B cell (primary cell): ENCODE measurements at regions not wholly inside any gene's neighbourhood (a gene's known extent, or its start where the extent isn't known, plus 50 kb on each side); places are given as distances from the start of the nearest gene placed in this dataset.

Source experiments
- ATAC-seq: fragments of 200-7000 bp; cut with Tn5 transposase; one replicate; pipeline ENCODE4 v1.10.0; 2021; ENCODE audit warnings: low read depth, mild to moderate bottlenecking, moderate number of reproducible peaks, moderate library complexity
- CTCF ChIA-PET: fragments of 350-600 bp; sonication (Branson Sonifier 250); formaldehyde crosslinking; loops from one replicate; lab custom pipeline; 2021; ENCODE audit warnings: antibody characterized with exemption, inconsistent platforms; lab: Charles Lee
- POLR2A ChIA-PET: fragments of 350-600 bp; sonication (Branson Sonifier 250); formaldehyde crosslinking; loops from one replicate; lab custom pipeline; 2021; ENCODE audit warnings: antibody characterized with exemption; lab: Charles Lee
- DNase-seq: peaks from one replicate; pipeline ENCODE4 v3.0.0; 2013
- H2AFZ ChIP-seq: 2 replicates; pipeline ENCODE4 v1.6.1; 2012; ENCODE audit warnings: mild to moderate bottlenecking, low read depth, low read length; ENCODE audit not compliant: insufficient read depth, poor library complexity, severe bottlenecking
- H3K27ac ChIP-seq, 2 donors: 1 replicate in 1 of 2; 2 replicates in 1 of 2; pipeline ENCODE4 v1.5.1; 2012 to 2013; ENCODE audit warnings: low read length in 2 of 2, mild to moderate bottlenecking in 2 of 2, moderate library complexity in 1 of 2
- H3K27me3 ChIP-seq, 4 experiments: fragments of 200-600 bp in 1 of 4; sonication (generic) in 1 of 4; replicated peaks in 1 of 4; 1 replicate in 2 of 4; 2 replicates in 2 of 4; pipeline versions ENCODE4 v1.6.1 to v1.7.0; 2013 to 2016; ENCODE audit warnings: low read length in 3 of 4, mild to moderate bottlenecking in 2 of 4, mixed read lengths in 1 of 4, moderate library complexity in 1 of 4; ENCODE audit not compliant: insufficient read depth in 4 of 4, control insufficient read depth in 3 of 4; ENCODE audit errors: control extremely low read depth in 1 of 4
- H3K36me3 ChIP-seq, 2 experiments: replicated peaks in 1 of 2; 1 replicate in 1 of 2; 2 replicates in 1 of 2; pipeline versions ENCODE4 v1.6.1 to v1.7.1; 2013; ENCODE audit warnings: low read length in 1 of 2; ENCODE audit not compliant: insufficient read depth in 2 of 2, control insufficient read depth in 1 of 2; ENCODE audit errors: control extremely low read depth in 1 of 2, extremely low read depth in 1 of 2
- H3K4me1 ChIP-seq, 2 donors: fragments of 200-600 bp in 1 of 2; sonication (generic) in 1 of 2; 1 replicate in 1 of 2; 2 replicates in 1 of 2; pipeline versions ENCODE4 v1.5.1 to v1.6.1; 2013 to 2017; ENCODE audit warnings: low read length in 2 of 2; ENCODE audit not compliant: control insufficient read depth in 2 of 2, insufficient read depth in 2 of 2
- H3K4me2 ChIP-seq: replicated peaks from 2 replicates; pipeline ENCODE3; 2012; ENCODE audit warnings: mild to moderate bottlenecking, low read depth, low read length; ENCODE audit not compliant: poor library complexity, severe bottlenecking
- H3K4me3 ChIP-seq, 5 experiments: fragments of 200-600 bp in 1 of 5; sonication (generic) in 1 of 5; 1 replicate in 3 of 5; 2 replicates in 2 of 5; pipeline versions ENCODE4 v1.5.1 to v1.7.0; 2011 to 2016; ENCODE audit warnings: low read length in 4 of 5, mild to moderate bottlenecking in 4 of 5, low read depth in 2 of 5, control low read depth in 1 of 5, moderate library complexity in 1 of 5; ENCODE audit not compliant: insufficient read depth in 1 of 5; ENCODE audit errors: control extremely low read depth in 1 of 5, extremely low read depth in 1 of 5
- H3K79me2 ChIP-seq: fragments of 200-600 bp; sonication (generic); one replicate; pipeline ENCODE4 v1.6.0; 2016; ENCODE audit warnings: low read length; ENCODE audit not compliant: control insufficient read depth, insufficient read depth
- H3K9ac ChIP-seq: fragments of 200-600 bp; sonication (generic); 2 replicates; pipeline ENCODE4 v1.6.1; 2017; ENCODE audit warnings: mild to moderate bottlenecking, low read length, moderate library complexity
- H3K9me3 ChIP-seq, 3 donors: one replicate each; pipeline versions ENCODE4 v1.6.1 to v1.7.1; 2013; ENCODE audit warnings: low read length in 2 of 3; ENCODE audit not compliant: control insufficient read depth in 2 of 3, insufficient read depth in 1 of 3; ENCODE audit errors: control extremely low read depth in 1 of 3
- H4K20me1 ChIP-seq: 2 replicates; pipeline ENCODE4 v1.6.0; 2012; ENCODE audit warnings: mild to moderate bottlenecking, low read length; ENCODE audit not compliant: insufficient read depth, control insufficient read depth, poor library complexity, severe bottlenecking
- H3K27ac Mint-ChIP-seq: one replicate; pipeline ENCODE4 v1.8.0; 2021; ENCODE audit warnings: mixed read lengths
- H3K27me3 Mint-ChIP-seq: one replicate; pipeline ENCODE4 v1.8.0; 2021; ENCODE audit warnings: mixed read lengths
- H3K4me1 Mint-ChIP-seq: one replicate; pipeline ENCODE4 v1.8.0; 2021; ENCODE audit warnings: mixed read lengths
- H3K4me3 Mint-ChIP-seq: one replicate; pipeline ENCODE4 v1.8.0; 2021; ENCODE audit warnings: mixed read lengths
- H3K9me3 Mint-ChIP-seq: one replicate; pipeline ENCODE4 v1.8.0; 2022; ENCODE audit warnings: mixed read lengths; ENCODE audit not compliant: insufficient read depth
- EZH2 ChIP-seq: IDR thresholded peaks from 2 replicates; pipeline ENCODE4 v1.6.1; 2012; ENCODE audit warnings: borderline replicate concordance, low read depth, mild to moderate bottlenecking, moderate library complexity, low read length; ENCODE audit not compliant: insufficient read depth, poor library complexity, severe bottlenecking
- WGBS: methylation state at CpG from one replicate; pipeline ENCODE4 v1.1.5; 2013; ENCODE audit warnings: missing lambda C conversion rate; ENCODE audit not compliant: insufficient coverage; 5-methylcytosine and 5-hydroxymethylcytosine counted together
- intact Hi-C: fragments of 100-400 bp; cut with micrococcal nuclease; formaldehyde crosslinking; loops from one replicate; pipeline ENCODE4 v1.10.0; 2022
- TF ChIP-seq, protein P1 (sequence below): fragments of 200-600 bp; IDR thresholded peaks from one replicate; pipeline ENCODE4 v1.8.0; 2022; ENCODE audit warnings: antibody characterized with exemption, mild to moderate bottlenecking

DNA sequence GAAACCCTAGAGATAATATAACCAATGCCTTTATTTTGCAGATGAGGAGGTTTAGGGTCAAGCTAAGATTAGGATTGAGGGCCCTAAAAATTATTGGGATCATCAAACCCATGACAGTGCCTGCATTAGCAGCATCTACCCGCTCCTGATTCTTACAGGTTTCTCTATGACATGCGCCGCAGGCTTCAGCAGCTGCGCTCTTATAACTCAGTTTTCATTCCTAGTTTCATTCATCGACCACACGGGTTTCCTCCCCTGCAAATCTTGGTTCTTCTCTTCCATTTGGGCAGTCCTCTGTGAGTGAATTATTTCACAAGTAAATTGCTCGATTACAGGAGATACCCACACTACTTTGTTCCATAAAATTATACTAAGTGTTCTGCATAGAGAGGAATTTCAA is 137.2 kb downstream of the SLC24A2 start:
- CTCF ChIA-PET = no interaction called here
- H3K27ac Mint-ChIP-seq = no peak overlapping the region
- Histone ChIP-seq H2AFZ (no peak overlapping the region), H3K4me2 (no peak overlapping the region), H3K4me1 (no peaks in the 10 kb centered on the region), H3K4me3 (no peak overlapping the region), H3K9ac (no peak overlapping the region), H3K9me3 (no peaks in the 10 kb centered on the region), H3K36me3 (no peaks in the 10 kb centered on the region), H3K27ac (no peak overlapping the region), H4K20me1 (no peaks in the 10 kb centered on the region), H3K27me3 (no peaks in the 10 kb centered on the region), H3K79me2 (no peaks in the 10 kb centered on the region)
- intact Hi-C loops = no loop called here
- POLR2A ChIA-PET = no interaction called here
- no peaks in the 10 kb centered on the region for H3K9me3 Mint-ChIP-seq
- H3K4me1 Mint-ChIP-seq = no peaks in the 10 kb centered on the region
- DNase-seq (no peak), ATAC-seq (no peak)
- 97% methylated on average over 6 of the region's 7 CpGs for WGBS
- peaks cover 7% of the 10 kb centered on the region for H3K27me3 Mint-ChIP-seq
- H3K4me3 Mint-ChIP-seq = no peak overlapping the region
- no peak for TF ChIP-seq EZH2
- TF ChIP-seq, protein P1, sequence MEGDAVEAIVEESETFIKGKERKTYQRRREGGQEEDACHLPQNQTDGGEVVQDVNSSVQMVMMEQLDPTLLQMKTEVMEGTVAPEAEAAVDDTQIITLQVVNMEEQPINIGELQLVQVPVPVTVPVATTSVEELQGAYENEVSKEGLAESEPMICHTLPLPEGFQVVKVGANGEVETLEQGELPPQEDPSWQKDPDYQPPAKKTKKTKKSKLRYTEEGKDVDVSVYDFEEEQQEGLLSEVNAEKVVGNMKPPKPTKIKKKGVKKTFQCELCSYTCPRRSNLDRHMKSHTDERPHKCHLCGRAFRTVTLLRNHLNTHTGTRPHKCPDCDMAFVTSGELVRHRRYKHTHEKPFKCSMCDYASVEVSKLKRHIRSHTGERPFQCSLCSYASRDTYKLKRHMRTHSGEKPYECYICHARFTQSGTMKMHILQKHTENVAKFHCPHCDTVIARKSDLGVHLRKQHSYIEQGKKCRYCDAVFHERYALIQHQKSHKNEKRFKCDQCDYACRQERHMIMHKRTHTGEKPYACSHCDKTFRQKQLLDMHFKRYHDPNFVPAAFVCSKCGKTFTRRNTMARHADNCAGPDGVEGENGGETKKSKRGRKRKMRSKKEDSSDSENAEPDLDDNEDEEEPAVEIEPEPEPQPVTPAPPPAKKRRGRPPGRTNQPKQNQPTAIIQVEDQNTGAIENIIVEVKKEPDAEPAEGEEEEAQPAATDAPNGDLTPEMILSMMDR = no peak

- H3K4me3 ChIP-seq = no peak overlapping the region
- peaks cover 12% of the 10 kb centered on the region for H3K27me3 Mint-ChIP-seq
- intact Hi-C loops = no loop called here
- DNase-seq (no peak), ATAC-seq (no peak)
- H3K79me2 ChIP-seq = no peaks in the 10 kb centered on the region
- H3K27ac ChIP-seq = no peak overlapping the region
- no peaks in the 10 kb centered on the region for H3K4me1 Mint-ChIP-seq
- H3K9ac ChIP-seq = no peak overlapping the region
- H3K9me3 ChIP-seq = no peaks in the 10 kb centered on the region
- H3K27ac Mint-ChIP-seq = no peak overlapping the region
- no peaks in the 10 kb centered on the region for H3K36me3 ChIP-seq
- no peaks in the 10 kb centered on the region for H3K9me3 Mint-ChIP-seq
- ChIA-PET CTCF (no interaction called here), POLR2A (no interaction called here)
- H3K4me3 Mint-ChIP-seq = no peak overlapping the region
- no peaks in the 10 kb centered on the region for H3K4me1 ChIP-seq
- no peak for TF ChIP-seq EZH2
- TF ChIP-seq, protein P1 = no peak
- H3K27me3 ChIP-seq = no peaks in the 10 kb centered on the region
- no peak overlapping the region for H2AFZ ChIP-seq
- WGBS = 100% methylated on average over 1 of the region's 2 CpGs
- no peaks in the 10 kb centered on the region for H4K20me1 ChIP-seq
- no peak overlapping the region for H3K4me2 ChIP-seq
These were observed 138.5 kb downstream of the SLC24A2 start for GRCh38 chr9:19650312-19650711.
